PFSK-1 (cell line): ENCODE measurements at regions not wholly inside any gene's neighbourhood (a gene's known extent, or its start where the extent isn't known, plus 50 kb on each side); places are given as distances from the start of the nearest gene placed in this dataset.

Source experiments
- FOXP2 ChIP-seq: optimal IDR thresholded peaks from 2 replicates; pipeline ENCODE3; 2011; ENCODE audit warnings: borderline replicate concordance, control low read depth, inconsistent platforms; ENCODE audit not compliant: insufficient read depth; ENCODE audit errors: extremely low read length, extremely low read depth
- POLR2AphosphoS5 ChIP-seq: IDR thresholded peaks from 2 replicates; pipeline ENCODE4 v1.6.1; 2012; ENCODE audit warnings: low read depth, mild to moderate bottlenecking, control low read depth, low read length, moderate library complexity
- REST ChIP-seq, 2 experiments: IDR thresholded peaks; 2 replicates each; pipeline versions ENCODE4 v1.6.1 to v1.8.0; 2011 to 2012; ENCODE audit warnings: low read depth in 2 of 2, low read length in 2 of 2, control low read depth in 1 of 2, inconsistent platforms in 1 of 2, mild to moderate bottlenecking in 1 of 2, moderate library complexity in 1 of 2; ENCODE audit not compliant: insufficient read depth in 1 of 2
- SIN3A ChIP-seq: IDR thresholded peaks from 2 replicates; pipeline ENCODE4 v1.6.1; 2012; ENCODE audit warnings: mild to moderate bottlenecking, low read length, moderate library complexity, borderline replicate concordance; ENCODE audit not compliant: insufficient read depth
- TAF1 ChIP-seq: IDR thresholded peaks from 2 replicates; pipeline ENCODE4 v1.6.1; 2012; ENCODE audit warnings: low read length, control low read depth, borderline replicate concordance; ENCODE audit not compliant: insufficient read depth

GRCh38 chr4:181599134-181599533, 644.1 kb upstream of the TENM3 start:
- no peak for TF ChIP-seq SIN3A
- no peak for TF ChIP-seq TAF1
- no peak for TF ChIP-seq POLR2AphosphoS5
- TF ChIP-seq FOXP2: no peak
- no peak for TF ChIP-seq REST (IDR thresholded peaks at IDR 0.05; ENCODE audit: insufficient read depth in 1 of 2, low read depth in 2 of 2, low read length in 2 of 2)

- no peak for TF ChIP-seq POLR2AphosphoS5
- TF ChIP-seq TAF1: no peak
- no peak for TF ChIP-seq FOXP2
- no peak for TF ChIP-seq REST (IDR thresholded peaks at IDR 0.05; ENCODE audit: insufficient read depth in 1 of 2, low read depth in 2 of 2, low read length in 2 of 2)
- TF ChIP-seq SIN3A: no peak
Measured at GRCh38 chr4:181601103-181601502, 642.1 kb upstream of the TENM3 start.

GRCh38 chr4:181604546-181604945, 638.7 kb upstream of the TENM3 start:
- TF ChIP-seq REST (IDR thresholded peaks at IDR 0.05; ENCODE audit: insufficient read depth in 1 of 2, low read depth in 2 of 2, low read length in 2 of 2) (no peak), FOXP2 (no peak), SIN3A (no peak), POLR2AphosphoS5 (no peak), TAF1 (no peak)

- TF ChIP-seq POLR2AphosphoS5 (no peak), REST (IDR thresholded peaks at IDR 0.05; ENCODE audit: insufficient read depth in 1 of 2, low read depth in 2 of 2, low read length in 2 of 2) (no peak), SIN3A (no peak), FOXP2 (no peak), TAF1 (no peak)
Measured at GRCh38 chr4:181606300-181606699, 636.9 kb upstream of the TENM3 start.

- no peak for TF ChIP-seq FOXP2
Measured at GRCh38 chr4:181608181-181608580, 635.0 kb upstream of the TENM3 start.
